ENCODE measurements at regions not wholly inside any gene's neighbourhood (a gene's known extent, or its start where the extent isn't known, plus 50 kb on each side); places are given as distances from the start of the nearest gene placed in this dataset.
"Not testable (repeated sequence)": the region's sequence is repeated elsewhere in the genome, so short reads cannot be mapped to it uniquely, and the experiment has no call there.

- H3K27ac ChIP-seq (ENCODE audit: low read depth) = no peak overlapping the region
- no peak for DNase-seq (ENCODE audit: extremely low spot score)
- no peaks in the 10 kb centered on the region for H3K36me3 ChIP-seq (ENCODE audit: insufficient read depth)
- H3K4me1 ChIP-seq (ENCODE audit: insufficient read depth) = no peaks in the 10 kb centered on the region
- H3K4me3 ChIP-seq (ENCODE audit: low read depth, low read length) = no peak overlapping the region
- WGBS = 95% methylated on average over 5 of the region's 5 CpGs
These were observed 269.8 kb upstream of the GRIA3 start for GRCh38 chrX:122914256-122914655.

- no peak for DNase-seq (ENCODE audit: extremely low spot score)
- H3K4me3 ChIP-seq (ENCODE audit: low read depth, low read length) = no peak overlapping the region
- WGBS = 95% methylated on average over 1 of the region's 1 CpG
- no peak overlapping the region for H3K27ac ChIP-seq (ENCODE audit: low read depth)
- no peaks in the 10 kb centered on the region for H3K4me1 ChIP-seq (ENCODE audit: insufficient read depth)
- H3K36me3 ChIP-seq (ENCODE audit: insufficient read depth) = no peaks in the 10 kb centered on the region
These were observed 249.9 kb upstream of the GRIA3 start for GRCh38 chrX:122934131-122934530.

DNA sequence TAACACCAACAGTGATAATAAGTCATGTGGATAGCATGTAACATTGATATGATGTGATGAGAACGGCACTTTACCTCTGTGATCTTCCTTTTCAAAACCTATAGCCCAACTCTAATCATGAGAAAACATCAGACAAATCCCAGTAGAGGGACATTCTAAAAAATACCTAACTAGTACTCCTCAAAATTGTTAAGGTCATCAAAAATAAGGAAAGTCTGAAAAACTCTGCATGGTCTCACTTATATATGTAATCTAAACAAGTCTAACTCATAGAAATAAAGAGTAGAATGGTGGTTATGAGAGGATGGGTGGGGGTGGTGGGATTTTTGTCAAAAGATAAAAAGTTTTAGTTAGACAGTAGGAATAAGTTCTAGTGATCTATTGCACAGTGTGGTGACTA, 243.9 kb upstream of the GRIA3 start:
- Histone ChIP-seq H3K4me1 (ENCODE audit: insufficient read depth) (no peaks in the 10 kb centered on the region), H3K36me3 (ENCODE audit: insufficient read depth) (no peaks in the 10 kb centered on the region)
- WGBS = 79% methylated on average over 1 of the region's 1 CpG

GRCh38 chrX:122941806-122942205, 242.3 kb upstream of the GRIA3 start:
- no peak overlapping the region for H3K27ac ChIP-seq (ENCODE audit: low read depth)
- no peak for DNase-seq (ENCODE audit: extremely low spot score)
- H3K4me1 ChIP-seq (ENCODE audit: insufficient read depth) = no peaks in the 10 kb centered on the region
- 21% methylated on average over 1 of the region's 1 CpG for WGBS
- H3K4me3 ChIP-seq (ENCODE audit: low read depth, low read length) = no peak overlapping the region
- no peaks in the 10 kb centered on the region for H3K36me3 ChIP-seq (ENCODE audit: insufficient read depth)

More for the DNA sequence above, 243.9 kb upstream of the GRIA3 start:
- Histone ChIP-seq H3K27ac (ENCODE audit: low read depth) (no peak overlapping the region), H3K4me3 (ENCODE audit: low read depth, low read length) (no peak overlapping the region)
- DNase-seq (ENCODE audit: extremely low spot score) = no peak

GRCh38 chrX:122943918-122944317, 240.2 kb upstream of the GRIA3 start:
- Histone ChIP-seq H3K36me3 (ENCODE audit: insufficient read depth) (no peaks in the 10 kb centered on the region), H3K27ac (ENCODE audit: low read depth) (no peak overlapping the region), H3K4me3 (ENCODE audit: low read depth, low read length) (no peak overlapping the region), H3K4me1 (ENCODE audit: insufficient read depth) (no peaks in the 10 kb centered on the region)
- no peak for DNase-seq (ENCODE audit: extremely low spot score)
- WGBS = 93% methylated on average over 3 of the region's 3 CpGs

DNA sequence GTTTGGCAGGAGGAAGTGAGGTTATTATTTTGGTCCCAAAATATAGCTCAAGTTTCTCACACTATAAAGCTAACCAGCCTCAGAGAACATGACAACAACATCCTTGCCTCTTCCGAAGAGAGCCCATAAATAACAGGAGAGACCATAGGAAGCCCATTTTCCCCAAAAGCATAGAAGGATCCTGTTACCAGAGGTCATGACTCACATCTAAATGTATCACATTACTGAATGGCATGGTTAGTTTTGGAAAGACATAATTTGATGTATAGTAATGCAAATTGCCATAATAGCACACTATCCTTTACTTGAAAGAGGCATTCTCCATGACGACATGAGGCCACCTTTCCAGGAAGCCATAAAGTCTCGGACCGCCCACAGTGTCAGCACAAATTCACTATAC, 238.8 kb upstream of the GRIA3 start:
- Histone ChIP-seq H3K4me1 (ENCODE audit: insufficient read depth) (no peaks in the 10 kb centered on the region), H3K4me3 (ENCODE audit: low read depth, low read length) (no peak overlapping the region), H3K27ac (ENCODE audit: low read depth) (no peak overlapping the region), H3K36me3 (ENCODE audit: insufficient read depth) (no peaks in the 10 kb centered on the region)
- DNase-seq (ENCODE audit: extremely low spot score) = no peak
- WGBS = 82% methylated on average over 4 of the region's 4 CpGs

DNA sequence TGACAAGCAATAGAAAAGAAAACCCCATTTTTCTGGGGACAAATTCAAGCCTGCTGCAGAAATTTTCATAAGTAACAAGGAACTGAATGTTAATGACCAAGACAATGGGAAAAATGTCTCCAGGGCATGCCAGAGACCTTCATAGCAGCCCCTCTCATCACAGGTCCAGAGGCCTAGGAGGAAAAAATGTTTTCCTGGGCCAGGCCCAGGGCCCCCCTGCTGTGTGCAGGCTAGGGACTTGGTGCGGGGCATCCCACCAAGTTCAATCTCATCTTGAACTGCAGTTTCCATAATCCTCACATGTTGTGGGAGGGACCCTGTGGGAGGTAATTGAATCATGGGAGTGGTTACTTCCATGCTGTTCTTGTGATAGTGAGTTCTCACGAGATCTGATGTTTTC, 211.5 kb upstream of the GRIA3 start:
- no peaks in the 10 kb centered on the region for H3K4me1 ChIP-seq (ENCODE audit: insufficient read depth)
- DNase-seq (ENCODE audit: extremely low spot score) = no peak
- H3K36me3 ChIP-seq (ENCODE audit: insufficient read depth) = no peaks in the 10 kb centered on the region
- H3K4me3 ChIP-seq (ENCODE audit: low read depth, low read length) = no peak overlapping the region
- WGBS = 50% methylated on average over 2 of the region's 2 CpGs
- H3K27ac ChIP-seq (ENCODE audit: low read depth) = no peak overlapping the region

- H3K27ac ChIP-seq (ENCODE audit: low read depth) = no peak overlapping the region
- no peak for DNase-seq (ENCODE audit: extremely low spot score)
- H3K36me3 ChIP-seq (ENCODE audit: insufficient read depth) = no peaks in the 10 kb centered on the region
- no peaks in the 10 kb centered on the region for H3K4me1 ChIP-seq (ENCODE audit: insufficient read depth)
- H3K4me3 ChIP-seq (ENCODE audit: low read depth, low read length) = no peak overlapping the region
- WGBS = 88% methylated on average over 6 of the region's 6 CpGs
These were observed 201.6 kb upstream of the GRIA3 start for GRCh38 chrX:122982521-122982920.

GRCh38 chrX:123002844-123003243, 181.2 kb upstream of the GRIA3 start:
- not testable (repeated sequence) for H3K4me3 ChIP-seq (ENCODE audit: low read depth, low read length); DNase-seq (ENCODE audit: extremely low spot score); H3K36me3 ChIP-seq (ENCODE audit: insufficient read depth); H3K27ac ChIP-seq (ENCODE audit: low read depth); H3K4me1 ChIP-seq (ENCODE audit: insufficient read depth)
- 88% methylated on average over 2 of the region's 2 CpGs for WGBS

- 80% methylated on average over 1 of the region's 1 CpG for WGBS
- Histone ChIP-seq H3K36me3 (ENCODE audit: insufficient read depth) (no peaks in the 10 kb centered on the region), H3K27ac (ENCODE audit: low read depth) (no peak overlapping the region), H3K4me3 (ENCODE audit: low read depth, low read length) (no peak overlapping the region), H3K4me1 (ENCODE audit: insufficient read depth) (no peaks in the 10 kb centered on the region)
- DNase-seq (ENCODE audit: extremely low spot score) = no peak
These were observed 170.9 kb upstream of the GRIA3 start for GRCh38 chrX:123013141-123013540.

GRCh38 chrX:123036401-123036800, 147.7 kb upstream of the GRIA3 start:
- DNase-seq (ENCODE audit: extremely low spot score) = no peak
- Histone ChIP-seq H3K36me3 (ENCODE audit: insufficient read depth) (no peaks in the 10 kb centered on the region), H3K4me1 (ENCODE audit: insufficient read depth) (no peaks in the 10 kb centered on the region), H3K27ac (ENCODE audit: low read depth) (no peak overlapping the region), H3K4me3 (ENCODE audit: low read depth, low read length) (no peak overlapping the region)
- WGBS = 44% methylated on average over 3 of the region's 3 CpGs

DNA sequence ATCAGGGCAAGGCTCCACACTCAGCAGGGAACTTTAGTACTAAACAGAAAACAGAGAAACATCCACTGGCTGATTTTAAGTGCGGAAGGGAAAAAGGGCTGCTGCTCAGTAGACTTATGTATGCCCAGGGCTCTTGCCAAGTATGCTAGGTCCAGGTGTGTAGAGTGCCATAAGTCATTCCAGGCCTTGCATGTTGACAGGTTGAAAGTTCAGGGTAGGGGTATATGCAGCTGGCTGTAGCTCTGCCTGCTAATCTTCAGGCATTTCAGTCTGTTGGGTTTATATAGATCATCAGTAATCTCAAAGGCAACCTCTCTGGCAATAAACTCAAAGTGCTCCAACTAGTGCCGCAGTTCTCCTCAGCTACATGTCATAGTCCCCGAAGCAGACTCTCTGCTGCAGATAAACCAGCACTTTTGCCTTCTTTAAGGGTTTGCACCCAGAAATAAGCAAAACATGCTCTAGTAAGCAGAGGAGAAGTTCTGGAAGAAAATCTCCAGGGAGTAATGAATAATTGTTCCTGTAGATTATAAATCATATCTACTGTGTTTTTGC, 134.9 kb upstream of the GRIA3 start:
- 45% methylated on average over 3 of the region's 3 CpGs for WGBS
- Histone ChIP-seq H3K36me3 (ENCODE audit: insufficient read depth) (no peaks in the 10 kb centered on the region), H3K27ac (ENCODE audit: low read depth) (no peak overlapping the region), H3K4me1 (ENCODE audit: insufficient read depth) (no peaks in the 10 kb centered on the region), H3K4me3 (ENCODE audit: low read depth, low read length) (no peak overlapping the region)
- DNase-seq (ENCODE audit: extremely low spot score) = no peak

GRCh38 chrX:123060986-123061385, 123.1 kb upstream of the GRIA3 start:
- Histone ChIP-seq H3K36me3 (ENCODE audit: insufficient read depth) (no peaks in the 10 kb centered on the region), H3K4me3 (ENCODE audit: low read depth, low read length) (no peak overlapping the region), H3K4me1 (ENCODE audit: insufficient read depth) (no peaks in the 10 kb centered on the region), H3K27ac (ENCODE audit: low read depth) (no peak overlapping the region)
- no peak for DNase-seq (ENCODE audit: extremely low spot score)

- no peak overlapping the region for H3K27ac ChIP-seq (ENCODE audit: low read depth)
- no peaks in the 10 kb centered on the region for H3K36me3 ChIP-seq (ENCODE audit: insufficient read depth)
- no peak overlapping the region for H3K4me3 ChIP-seq (ENCODE audit: low read depth, low read length)
- no peak for DNase-seq (ENCODE audit: extremely low spot score)
- no peaks in the 10 kb centered on the region for H3K4me1 ChIP-seq (ENCODE audit: insufficient read depth)
These were observed 120.0 kb upstream of the GRIA3 start for GRCh38 chrX:123064053-123064452.

GRCh38 chrX:123072686-123073385, 111.2 kb upstream of the GRIA3 start:
- H3K27ac ChIP-seq (ENCODE audit: low read depth) = no peak overlapping the region
- H3K4me1 ChIP-seq (ENCODE audit: insufficient read depth) = no peaks in the 10 kb centered on the region
- 70% methylated on average over 3 of the region's 3 CpGs for WGBS
- no peak overlapping the region for H3K4me3 ChIP-seq (ENCODE audit: low read depth, low read length)
- no peak for DNase-seq (ENCODE audit: extremely low spot score)
- H3K36me3 ChIP-seq (ENCODE audit: insufficient read depth) = no peaks in the 10 kb centered on the region
